ENCODE measurements at regions not wholly inside any gene's neighbourhood (a gene's known extent, or its start where the extent isn't known, plus 50 kb on each side); places are given as distances from the start of the nearest gene placed in this dataset.
"Not testable (repeated sequence)": the region's sequence is repeated elsewhere in the genome, so short reads cannot be mapped to it uniquely, and the experiment has no call there.

- TF ChIP-seq SRSF9 (IDR thresholded peaks at IDR 0.05; ENCODE audit: borderline replicate concordance, insufficient read depth, low read depth, low read length, poor library complexity, severe bottlenecking) = no peak
- no peak for TF ChIP-seq ELF3 (CRISPR knock-in tag; IDR thresholded peaks at IDR 0.05)
- no peak for TF ChIP-seq MYNN (CRISPR knock-in tag; IDR thresholded peaks at IDR 0.05; ENCODE audit: low read depth)
- TF ChIP-seq THAP11 (CRISPR knock-in tag; IDR thresholded peaks at IDR 0.05) = no peak
- no peak for TF ChIP-seq TCF12 (IDR thresholded peaks at IDR 0.05)
- TF ChIP-seq TCF12 (CRISPR knock-in tag; IDR thresholded peaks at IDR 0.05) = no peak
Observed at GRCh38 chr2:57218206-57218605, 828.4 kb upstream of the VRK2 start (continued).

GRCh38 chr2:57229706-57230105, 816.9 kb upstream of the VRK2 start:
- peaks cover 34% of the 10 kb centered on the region for H3K9me3 ChIP-seq (ENCODE audit: low read length)
- H3K79me2 ChIP-seq (ENCODE audit: insufficient read depth, low read length); H3K27me3 ChIP-seq (ENCODE audit: control insufficient read depth in 1 of 2, insufficient read depth in 2 of 2, low read length in 2 of 2); H3K4me1 ChIP-seq (ENCODE audit: insufficient read depth, low read length); DNase-seq (ENCODE audit: low spot score); H3K9ac ChIP-seq (ENCODE audit: insufficient read depth, low read depth, low read length); H4K20me1 ChIP-seq (ENCODE audit: insufficient read depth, low read length); H3K27ac ChIP-seq (ENCODE audit: extremely low read length, insufficient read depth, low read length); FAIRE-seq; H2AFZ ChIP-seq (ENCODE audit: low read length); POLR2A ChIA-PET; H3K36me3 ChIP-seq (replicated peaks in 1 of 2; ENCODE audit: control insufficient read depth in 1 of 2, insufficient read depth in 2 of 2, low read length in 2 of 2); CTCF ChIA-PET (ENCODE audit: low intra/inter-chr PET ratio, low total read pairs); BruUV-seq (replicated peaks); H3K4me2 ChIP-seq (ENCODE audit: low read depth, low read length); intact Hi-C loops (cut with micrococcal nuclease; ENCODE audit: unreplicated experiment); H3K4me3 ChIP-seq (replicated peaks in 1 of 3; ENCODE audit: insufficient read depth in 1 of 3, low read depth in 2 of 3, low read length in 3 of 3); in situ Hi-C loops (cut with HindIII; ENCODE audit: extremely low pct_ligation_motif_present, low pct_unique_long_range_greater_than_20kb); ATAC-seq: not testable (repeated sequence)
- 44% methylated on average over 12 of the region's 12 CpGs for WGBS (ENCODE audit: low lambda C conversion rate)

- POLR2A ChIA-PET; H3K9ac ChIP-seq (ENCODE audit: insufficient read depth, low read depth, low read length); FAIRE-seq; H3K4me3 ChIP-seq (replicated peaks in 1 of 3; ENCODE audit: insufficient read depth in 1 of 3, low read depth in 2 of 3, low read length in 3 of 3); DNase-seq (ENCODE audit: low spot score); H2AFZ ChIP-seq (ENCODE audit: low read length); H3K27me3 ChIP-seq (ENCODE audit: control insufficient read depth in 1 of 2, insufficient read depth in 2 of 2, low read length in 2 of 2); intact Hi-C loops (cut with micrococcal nuclease; ENCODE audit: unreplicated experiment); H4K20me1 ChIP-seq (ENCODE audit: insufficient read depth, low read length); H3K79me2 ChIP-seq (ENCODE audit: insufficient read depth, low read length); CTCF ChIA-PET (ENCODE audit: low intra/inter-chr PET ratio, low total read pairs); H3K4me2 ChIP-seq (ENCODE audit: low read depth, low read length); BruUV-seq (replicated peaks); in situ Hi-C loops (cut with HindIII; ENCODE audit: extremely low pct_ligation_motif_present, low pct_unique_long_range_greater_than_20kb); H3K4me1 ChIP-seq (ENCODE audit: insufficient read depth, low read length); ATAC-seq; H3K27ac ChIP-seq (ENCODE audit: extremely low read length, insufficient read depth, low read length); H3K36me3 ChIP-seq (replicated peaks in 1 of 2; ENCODE audit: control insufficient read depth in 1 of 2, insufficient read depth in 2 of 2, low read length in 2 of 2): not testable (repeated sequence)
- WGBS (ENCODE audit: low lambda C conversion rate) = 42% methylated on average over 9 of the region's 9 CpGs
- peaks cover 33% of the 10 kb centered on the region for H3K9me3 ChIP-seq (ENCODE audit: low read length)
Observed at GRCh38 chr2:57232341-57232740, 814.3 kb upstream of the VRK2 start.
